B cell (primary cell): ENCODE measurements at regions not wholly inside any gene's neighbourhood (a gene's known extent, or its start where the extent isn't known, plus 50 kb on each side); places are given as distances from the start of the nearest gene placed in this dataset.

Experiments
- EZH2 ChIP-seq: IDR thresholded peaks from 2 replicates; pipeline ENCODE4 v1.6.1; 2012; ENCODE audit warnings: borderline replicate concordance, low read depth, mild to moderate bottlenecking, moderate library complexity, low read length; ENCODE audit not compliant: insufficient read depth, poor library complexity, severe bottlenecking
- TF ChIP-seq, protein P1 (sequence below): fragments of 200-600 bp; IDR thresholded peaks from one replicate; pipeline ENCODE4 v1.8.0; 2022; ENCODE audit warnings: antibody characterized with exemption, mild to moderate bottlenecking

DNA sequence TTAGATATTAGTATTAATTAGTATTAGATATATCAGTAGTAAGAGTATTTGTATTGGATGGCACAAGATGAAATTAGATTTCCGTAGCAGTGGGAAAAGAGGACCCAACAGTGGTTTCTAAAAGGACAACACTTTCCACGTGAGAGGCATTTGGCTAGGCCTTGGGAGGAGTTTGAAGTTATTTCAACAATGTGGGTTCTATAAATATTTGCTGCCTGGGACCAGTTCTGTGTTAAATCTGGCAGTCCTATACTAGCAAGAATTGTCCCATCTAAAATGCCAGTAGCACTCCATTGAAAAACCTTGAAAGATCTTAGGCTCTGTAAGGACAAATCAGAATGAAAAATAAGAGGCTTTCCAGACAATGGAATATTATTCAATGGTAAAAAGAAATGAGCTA is 347.1 kb upstream of the DNAJC19 start:
- TF ChIP-seq, protein P1, sequence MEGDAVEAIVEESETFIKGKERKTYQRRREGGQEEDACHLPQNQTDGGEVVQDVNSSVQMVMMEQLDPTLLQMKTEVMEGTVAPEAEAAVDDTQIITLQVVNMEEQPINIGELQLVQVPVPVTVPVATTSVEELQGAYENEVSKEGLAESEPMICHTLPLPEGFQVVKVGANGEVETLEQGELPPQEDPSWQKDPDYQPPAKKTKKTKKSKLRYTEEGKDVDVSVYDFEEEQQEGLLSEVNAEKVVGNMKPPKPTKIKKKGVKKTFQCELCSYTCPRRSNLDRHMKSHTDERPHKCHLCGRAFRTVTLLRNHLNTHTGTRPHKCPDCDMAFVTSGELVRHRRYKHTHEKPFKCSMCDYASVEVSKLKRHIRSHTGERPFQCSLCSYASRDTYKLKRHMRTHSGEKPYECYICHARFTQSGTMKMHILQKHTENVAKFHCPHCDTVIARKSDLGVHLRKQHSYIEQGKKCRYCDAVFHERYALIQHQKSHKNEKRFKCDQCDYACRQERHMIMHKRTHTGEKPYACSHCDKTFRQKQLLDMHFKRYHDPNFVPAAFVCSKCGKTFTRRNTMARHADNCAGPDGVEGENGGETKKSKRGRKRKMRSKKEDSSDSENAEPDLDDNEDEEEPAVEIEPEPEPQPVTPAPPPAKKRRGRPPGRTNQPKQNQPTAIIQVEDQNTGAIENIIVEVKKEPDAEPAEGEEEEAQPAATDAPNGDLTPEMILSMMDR = no peak
- no peak for TF ChIP-seq EZH2
